Uterus (tissue), 2 donors: ENCODE measurements at regions not wholly inside any gene's neighbourhood (a gene's known extent, or its start where the extent isn't known, plus 50 kb on each side); places are given as distances from the start of the nearest gene placed in this dataset.

ENCODE experiments used
- POLR2A ChIP-seq, 2 donors: fragments of 450-650 bp; IDR thresholded peaks; one replicate each; pipeline ENCODE4 v1.6.1; 2016; ENCODE audit warnings: antibody characterized with exemption in 2 of 2, mild to moderate bottlenecking in 1 of 2, moderate library complexity in 1 of 2
- TF ChIP-seq, protein P1 (sequence below), 4 experiments: fragments of 200-600 bp in 2 of 4; fragments of 450-650 bp in 2 of 4; sonication (generic) in 2 of 4; IDR thresholded peaks; one replicate each; pipeline ENCODE4 v1.5.1; 2016 to 2019; ENCODE audit warnings: antibody characterized with exemption in 4 of 4, mild to moderate bottlenecking in 2 of 4, moderate library complexity in 1 of 4

GRCh38 chr20:54736421-54736820 is 261.0 kb downstream of the DOK5 start:
- TF ChIP-seq, protein P1, sequence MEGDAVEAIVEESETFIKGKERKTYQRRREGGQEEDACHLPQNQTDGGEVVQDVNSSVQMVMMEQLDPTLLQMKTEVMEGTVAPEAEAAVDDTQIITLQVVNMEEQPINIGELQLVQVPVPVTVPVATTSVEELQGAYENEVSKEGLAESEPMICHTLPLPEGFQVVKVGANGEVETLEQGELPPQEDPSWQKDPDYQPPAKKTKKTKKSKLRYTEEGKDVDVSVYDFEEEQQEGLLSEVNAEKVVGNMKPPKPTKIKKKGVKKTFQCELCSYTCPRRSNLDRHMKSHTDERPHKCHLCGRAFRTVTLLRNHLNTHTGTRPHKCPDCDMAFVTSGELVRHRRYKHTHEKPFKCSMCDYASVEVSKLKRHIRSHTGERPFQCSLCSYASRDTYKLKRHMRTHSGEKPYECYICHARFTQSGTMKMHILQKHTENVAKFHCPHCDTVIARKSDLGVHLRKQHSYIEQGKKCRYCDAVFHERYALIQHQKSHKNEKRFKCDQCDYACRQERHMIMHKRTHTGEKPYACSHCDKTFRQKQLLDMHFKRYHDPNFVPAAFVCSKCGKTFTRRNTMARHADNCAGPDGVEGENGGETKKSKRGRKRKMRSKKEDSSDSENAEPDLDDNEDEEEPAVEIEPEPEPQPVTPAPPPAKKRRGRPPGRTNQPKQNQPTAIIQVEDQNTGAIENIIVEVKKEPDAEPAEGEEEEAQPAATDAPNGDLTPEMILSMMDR (IDR thresholded peaks at IDR 0.05), result no peak
- no peak for TF ChIP-seq POLR2A (IDR thresholded peaks at IDR 0.05)
